Transverse colon (tissue), 4 donors: ENCODE measurements at regions not wholly inside any gene's neighbourhood (a gene's known extent, or its start where the extent isn't known, plus 50 kb on each side); places are given as distances from the start of the nearest gene placed in this dataset.

Experiments
- EP300 ChIP-seq: sonication (generic); formaldehyde crosslinking; IDR thresholded peaks from one replicate; pipeline ENCODE4 v1.6.1; 2017; ENCODE audit warnings: antibody characterized with exemption, low read depth
- POLR2AphosphoS5 ChIP-seq, 3 donors: sonication (generic); formaldehyde crosslinking; IDR thresholded peaks; one replicate each; pipeline ENCODE4 v1.6.1; 2016; ENCODE audit warnings: antibody characterized with exemption in 3 of 3
- TF ChIP-seq, protein P1 (sequence below), 5 experiments: fragments of 200-600 bp in 3 of 5; fragments of 450-650 bp in 2 of 5; sonication (generic) in 3 of 5; IDR thresholded peaks; 1 replicate in 2 of 5; 2 replicates in 3 of 5; pipeline ENCODE4 v1.5.1; 2016 to 2017; ENCODE audit warnings: antibody characterized with exemption in 5 of 5, inconsistent platforms in 3 of 5, mild to moderate bottlenecking in 2 of 5, moderate library complexity in 1 of 5

DNA sequence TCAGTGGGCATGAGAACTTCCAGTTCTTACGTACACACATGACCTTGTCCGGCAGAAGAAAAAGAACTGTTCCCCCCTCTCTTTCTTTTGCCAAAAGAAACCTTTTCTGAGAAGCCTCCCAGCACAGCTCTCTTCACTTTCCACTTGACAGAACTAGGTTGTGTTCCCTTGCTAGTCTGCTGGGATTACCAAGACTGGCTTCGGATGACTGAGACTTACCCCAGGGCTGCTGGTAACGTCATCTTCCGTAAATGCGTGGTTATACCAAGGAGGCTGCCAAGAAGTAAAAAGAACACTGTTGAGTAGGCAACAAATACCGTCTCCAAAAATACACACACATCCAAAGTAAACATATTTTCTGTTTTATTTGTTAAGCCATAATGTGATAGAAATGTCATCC is 908.2 kb downstream of the EFNB2 start:
- TF ChIP-seq, protein P1, sequence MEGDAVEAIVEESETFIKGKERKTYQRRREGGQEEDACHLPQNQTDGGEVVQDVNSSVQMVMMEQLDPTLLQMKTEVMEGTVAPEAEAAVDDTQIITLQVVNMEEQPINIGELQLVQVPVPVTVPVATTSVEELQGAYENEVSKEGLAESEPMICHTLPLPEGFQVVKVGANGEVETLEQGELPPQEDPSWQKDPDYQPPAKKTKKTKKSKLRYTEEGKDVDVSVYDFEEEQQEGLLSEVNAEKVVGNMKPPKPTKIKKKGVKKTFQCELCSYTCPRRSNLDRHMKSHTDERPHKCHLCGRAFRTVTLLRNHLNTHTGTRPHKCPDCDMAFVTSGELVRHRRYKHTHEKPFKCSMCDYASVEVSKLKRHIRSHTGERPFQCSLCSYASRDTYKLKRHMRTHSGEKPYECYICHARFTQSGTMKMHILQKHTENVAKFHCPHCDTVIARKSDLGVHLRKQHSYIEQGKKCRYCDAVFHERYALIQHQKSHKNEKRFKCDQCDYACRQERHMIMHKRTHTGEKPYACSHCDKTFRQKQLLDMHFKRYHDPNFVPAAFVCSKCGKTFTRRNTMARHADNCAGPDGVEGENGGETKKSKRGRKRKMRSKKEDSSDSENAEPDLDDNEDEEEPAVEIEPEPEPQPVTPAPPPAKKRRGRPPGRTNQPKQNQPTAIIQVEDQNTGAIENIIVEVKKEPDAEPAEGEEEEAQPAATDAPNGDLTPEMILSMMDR (IDR thresholded peaks at IDR 0.05): no peak
- no peak for TF ChIP-seq EP300
- no peak for TF ChIP-seq POLR2AphosphoS5 (IDR thresholded peaks at IDR 0.05)
